ENCODE measurements at regions not wholly inside any gene's neighbourhood (a gene's known extent, or its start where the extent isn't known, plus 50 kb on each side); places are given as distances from the start of the nearest gene placed in this dataset.
"Not testable (repeated sequence)": the region's sequence is repeated elsewhere in the genome, so short reads cannot be mapped to it uniquely, and the experiment has no call there.

GRCh38 chr2:84234103-84234502 lies 225.0 kb downstream of the SUCLG1 start:
- H3K79me2 ChIP-seq (ENCODE audit: insufficient read depth), result no peaks in the 10 kb centered on the region
- H2AFZ ChIP-seq, result no peak overlapping the region
- 36 to 38% methylated on average over 6 of the region's 6 CpGs for WGBS, 2 experiments (ENCODE audit: low coverage in 1 of 2, low lambda C conversion rate in 2 of 2, missing lambda C conversion rate in 2 of 2)
- no peak overlapping the region for H3K9ac ChIP-seq
- no peak overlapping the region for H3K4me2 ChIP-seq (ENCODE audit: unreplicated experiment)
- DNase-seq, result no peak
- H3K9me2 ChIP-seq (ENCODE audit: insufficient read depth), result no peaks in the 10 kb centered on the region
- no peaks in the 10 kb centered on the region for H3F3A ChIP-seq (ENCODE audit: insufficient read depth)
- in situ Hi-C loops (cut with MboI), result no loop called here
- H3K4me3 ChIP-seq, result no peak overlapping the region
- H3K27ac ChIP-seq, result no peak overlapping the region
- no peak for TF ChIP-seq EZH2phosphoT487 (IDR thresholded peaks at IDR 0.05; ENCODE audit: insufficient read depth, low read depth)
- no peak for TF ChIP-seq EZH2 (IDR thresholded peaks at IDR 0.05; ENCODE audit: insufficient read depth, poor library complexity, severe bottlenecking)
- no peaks in the 10 kb centered on the region for H3K27me3 ChIP-seq (replicated peaks; ENCODE audit: insufficient read depth)
- no peaks in the 10 kb centered on the region for H4K20me1 ChIP-seq (ENCODE audit: insufficient read depth)
- H3K36me3 ChIP-seq (ENCODE audit: low read depth), result no peaks in the 10 kb centered on the region
- no peaks in the 10 kb centered on the region for H3K4me1 ChIP-seq (ENCODE audit: insufficient read depth)
- H3K9me3 ChIP-seq (ENCODE audit: low read depth), result no peaks in the 10 kb centered on the region

- Histone ChIP-seq H4K20me1 (ENCODE audit: insufficient read depth) (no peaks in the 10 kb centered on the region), H3F3A (ENCODE audit: insufficient read depth) (no peaks in the 10 kb centered on the region), H3K9me2 (ENCODE audit: insufficient read depth) (no peaks in the 10 kb centered on the region), H3K4me1 (ENCODE audit: insufficient read depth) (no peaks in the 10 kb centered on the region), H3K4me3 (no peak overlapping the region), H3K9me3 (ENCODE audit: low read depth) (no peaks in the 10 kb centered on the region), H3K27me3 (replicated peaks; ENCODE audit: insufficient read depth) (no peaks in the 10 kb centered on the region), H3K4me2 (ENCODE audit: unreplicated experiment) (no peak overlapping the region), H3K27ac (no peak overlapping the region), H3K9ac (no peak overlapping the region), H3K79me2 (ENCODE audit: insufficient read depth) (no peaks in the 10 kb centered on the region), H2AFZ (no peak overlapping the region), H3K36me3 (ENCODE audit: low read depth) (no peaks in the 10 kb centered on the region)
- no peak for TF ChIP-seq EZH2 (IDR thresholded peaks at IDR 0.05; ENCODE audit: insufficient read depth, poor library complexity, severe bottlenecking)
- TF ChIP-seq EZH2phosphoT487 (IDR thresholded peaks at IDR 0.05; ENCODE audit: insufficient read depth, low read depth), result no peak
- no peak for DNase-seq
- WGBS, 2 experiments (ENCODE audit: low coverage in 1 of 2, low lambda C conversion rate in 2 of 2, missing lambda C conversion rate in 2 of 2), result 6 to 25% methylated on average over 1 of the region's 1 CpG
- in situ Hi-C loops (cut with MboI), result no loop called here
Observed at GRCh38 chr2:84231478-84231877, 227.6 kb downstream of the SUCLG1 start.

- H3K9me2 ChIP-seq (ENCODE audit: insufficient read depth), result no peaks in the 10 kb centered on the region
- H4K20me1 ChIP-seq (ENCODE audit: insufficient read depth), result no peaks in the 10 kb centered on the region
- no peak overlapping the region for H2AFZ ChIP-seq
- H3K4me3 ChIP-seq, result no peak overlapping the region
- H3K9ac ChIP-seq, result no peak overlapping the region
- no peaks in the 10 kb centered on the region for H3K36me3 ChIP-seq (ENCODE audit: low read depth)
- H3K79me2 ChIP-seq (ENCODE audit: insufficient read depth), result no peaks in the 10 kb centered on the region
- no peak overlapping the region for H3K4me2 ChIP-seq (ENCODE audit: unreplicated experiment)
- H3K27ac ChIP-seq, result no peak overlapping the region
- H3F3A ChIP-seq (ENCODE audit: insufficient read depth), result no peaks in the 10 kb centered on the region
- H3K9me3 ChIP-seq (ENCODE audit: low read depth), result no peaks in the 10 kb centered on the region
- in situ Hi-C loops (cut with MboI), result no loop called here
- TF ChIP-seq EZH2 (IDR thresholded peaks at IDR 0.05; ENCODE audit: insufficient read depth, poor library complexity, severe bottlenecking) (no peak), EZH2phosphoT487 (IDR thresholded peaks at IDR 0.05; ENCODE audit: insufficient read depth, low read depth) (no peak)
- DNase-seq, result no peak
- no peaks in the 10 kb centered on the region for H3K4me1 ChIP-seq (ENCODE audit: insufficient read depth)
- H3K27me3 ChIP-seq (replicated peaks; ENCODE audit: insufficient read depth), result no peaks in the 10 kb centered on the region
Observed at GRCh38 chr2:84224121-84224520, 235.0 kb downstream of the SUCLG1 start.

- Histone ChIP-seq H3K4me2 (ENCODE audit: unreplicated experiment) (no peak overlapping the region), H3K27ac (no peak overlapping the region), H3K9me3 (ENCODE audit: low read depth) (no peaks in the 10 kb centered on the region), H4K20me1 (ENCODE audit: insufficient read depth) (no peaks in the 10 kb centered on the region), H3K4me1 (ENCODE audit: insufficient read depth) (no peaks in the 10 kb centered on the region), H3K36me3 (ENCODE audit: low read depth) (no peaks in the 10 kb centered on the region), H3K9ac (no peak overlapping the region), H3K9me2 (ENCODE audit: insufficient read depth) (no peaks in the 10 kb centered on the region), H3K79me2 (ENCODE audit: insufficient read depth) (no peaks in the 10 kb centered on the region), H3F3A (ENCODE audit: insufficient read depth) (no peaks in the 10 kb centered on the region), H3K27me3 (replicated peaks; ENCODE audit: insufficient read depth) (no peaks in the 10 kb centered on the region), H2AFZ (no peak overlapping the region), H3K4me3 (no peak overlapping the region)
- WGBS, 2 experiments (ENCODE audit: low coverage in 1 of 2, low lambda C conversion rate in 2 of 2, missing lambda C conversion rate in 2 of 2), result 38 to 44% methylated on average over 2 of the region's 2 CpGs
- DNase-seq, result no peak
- TF ChIP-seq EZH2 (IDR thresholded peaks at IDR 0.05; ENCODE audit: insufficient read depth, poor library complexity, severe bottlenecking) (no peak), EZH2phosphoT487 (IDR thresholded peaks at IDR 0.05; ENCODE audit: insufficient read depth, low read depth) (no peak)
- in situ Hi-C loops (cut with MboI), result no loop called here
Observed at GRCh38 chr2:84223191-84223590, 235.9 kb downstream of the SUCLG1 start.

GRCh38 chr2:84221102-84221501 lies 238.0 kb downstream of the SUCLG1 start:
- H3K27ac ChIP-seq; H3K27me3 ChIP-seq (replicated peaks; ENCODE audit: insufficient read depth); H3K4me2 ChIP-seq (ENCODE audit: unreplicated experiment); in situ Hi-C loops (cut with MboI); H3K36me3 ChIP-seq (ENCODE audit: low read depth); H3K4me3 ChIP-seq; H3K9me2 ChIP-seq (ENCODE audit: insufficient read depth); DNase-seq; H3K4me1 ChIP-seq (ENCODE audit: insufficient read depth); H3K79me2 ChIP-seq (ENCODE audit: insufficient read depth); H2AFZ ChIP-seq; H3K9ac ChIP-seq; H3K9me3 ChIP-seq (ENCODE audit: low read depth); H4K20me1 ChIP-seq (ENCODE audit: insufficient read depth); H3F3A ChIP-seq (ENCODE audit: insufficient read depth): not testable (repeated sequence)
- 17 to 37% methylated on average over 1 to 2 of the region's 2 CpGs for WGBS, 2 experiments (ENCODE audit: low coverage in 1 of 2, low lambda C conversion rate in 2 of 2, missing lambda C conversion rate in 2 of 2)

All from GM23248 (cell line).